LNCaP clone FGC (cell line): ENCODE measurements at regions not wholly inside any gene's neighbourhood (a gene's known extent, or its start where the extent isn't known, plus 50 kb on each side); places are given as distances from the start of the nearest gene placed in this dataset.
"Not testable (repeated sequence)": the region's sequence is repeated elsewhere in the genome, so short reads cannot be mapped to it uniquely, and the experiment has no call there.

ENCODE experiments used
- DNase-seq: peaks from one replicate; pipeline ENCODE4 v3.0.0-alpha.2; 2011; ENCODE audit warnings: low read depth
- H3K4me3 ChIP-seq: 2 replicates; pipeline ENCODE4 v1.5.1; 2011; ENCODE audit warnings: mild to moderate bottlenecking, low read depth, low read length, control low read depth
- CTCF ChIP-seq: IDR thresholded peaks from 2 replicates; pipeline ENCODE4 v1.5.1; 2012; ENCODE audit warnings: mild to moderate bottlenecking; ENCODE audit not compliant: control insufficient read depth, insufficient read depth; ENCODE audit errors: extremely low read depth

- no peak for DNase-seq
- no peak for TF ChIP-seq CTCF
- H3K4me3 ChIP-seq: no peak overlapping the region
Measured at GRCh38 chr16:22642416-22643088, 131.9 kb downstream of the NPIPB5 start.

- not testable (repeated sequence) for DNase-seq
Measured at GRCh38 chr16:22643203-22643602, 132.5 kb downstream of the NPIPB5 start.

DNA sequence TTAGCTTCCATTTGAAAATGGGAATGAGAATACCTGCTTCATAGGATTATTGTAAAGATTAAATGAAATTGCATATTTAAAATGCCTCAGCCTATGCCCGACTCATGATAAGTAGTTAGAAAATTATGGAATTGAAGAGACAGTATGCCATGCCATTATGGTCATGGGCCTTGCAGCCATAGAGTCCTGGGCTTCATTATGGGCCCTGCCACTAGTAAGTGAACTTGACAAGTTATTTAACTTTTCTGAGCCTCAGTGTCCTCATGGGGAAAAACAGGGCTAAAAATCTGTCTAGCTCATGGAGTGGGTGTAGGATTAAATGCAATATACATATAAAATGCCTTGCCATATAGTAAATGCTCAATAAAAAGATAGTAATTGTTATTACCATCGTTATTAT, 133.2 kb downstream of the NPIPB5 start:
- TF ChIP-seq CTCF: no peak
- DNase-seq: no peak
- no peak overlapping the region for H3K4me3 ChIP-seq

More at GRCh38 chr16:22643203-22643602, 132.5 kb downstream of the NPIPB5 start:
- not testable (repeated sequence) for H3K4me3 ChIP-seq

- DNase-seq: no peak
- H3K4me3 ChIP-seq: no peak overlapping the region
- no peak for TF ChIP-seq CTCF
Measured at GRCh38 chr16:22645868-22646267, 135.2 kb downstream of the NPIPB5 start.

DNA sequence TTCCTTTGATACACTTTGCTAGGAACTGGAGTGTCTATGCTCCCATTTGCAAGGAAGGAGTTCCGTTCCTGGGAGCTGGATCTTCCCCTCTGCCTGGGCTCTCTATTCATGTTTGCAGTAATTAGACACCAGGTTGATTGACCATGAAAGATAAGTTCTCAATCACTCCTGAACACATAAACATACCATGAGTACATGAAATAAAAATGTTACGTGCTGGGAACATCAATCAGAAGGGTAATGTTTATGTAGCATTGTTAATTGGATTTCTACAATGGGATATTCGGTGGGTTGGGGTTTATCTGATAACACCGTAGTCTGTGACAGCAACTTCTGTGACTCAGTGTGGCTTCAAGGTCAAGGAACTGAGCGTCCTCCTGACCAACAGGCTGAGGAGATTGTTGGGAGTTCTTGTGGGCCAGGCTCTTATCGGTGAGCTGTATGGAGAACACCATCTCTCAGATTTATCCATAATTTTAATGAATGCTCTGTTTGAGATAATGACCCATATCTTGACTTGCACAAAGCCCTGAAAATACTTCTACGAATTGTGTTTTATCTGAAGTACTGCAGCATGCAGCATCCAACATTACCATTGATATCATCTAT, 136.4 kb downstream of the NPIPB5 start:
- TF ChIP-seq CTCF: no peak
- no peak for DNase-seq
- no peak overlapping the region for H3K4me3 ChIP-seq

- no peak for DNase-seq
- no peak overlapping the region for H3K4me3 ChIP-seq
- TF ChIP-seq CTCF: no peak
Measured at GRCh38 chr16:22648141-22648540, 137.4 kb downstream of the NPIPB5 start.

GRCh38 chr16:22648941-22649340, 138.2 kb downstream of the NPIPB5 start:
- DNase-seq: no peak
- no peak for TF ChIP-seq CTCF
- no peak overlapping the region for H3K4me3 ChIP-seq

- not testable (repeated sequence) for DNase-seq, H3K4me3 ChIP-seq
Measured at GRCh38 chr16:22651111-22651817, 140.6 kb downstream of the NPIPB5 start.
